Muscle layer of duodenum (tissue), 2 donors: ENCODE measurements at regions not wholly inside any gene's neighbourhood (a gene's known extent, or its start where the extent isn't known, plus 50 kb on each side); places are given as distances from the start of the nearest gene placed in this dataset.

Experiments
- H3K27ac ChIP-seq: one replicate; pipeline ENCODE4 v1.7.0; 2013; ENCODE audit warnings: mild to moderate bottlenecking, low read length
- H3K27me3 ChIP-seq: one replicate; pipeline ENCODE4 v1.7.0; 2013; ENCODE audit warnings: low read depth, mild to moderate bottlenecking, control low read depth, low read length
- H3K36me3 ChIP-seq, 2 donors: one replicate each; pipeline ENCODE4 v1.7.0; 2013; ENCODE audit warnings: low read length in 2 of 2, control low read depth in 1 of 2, mild to moderate bottlenecking in 1 of 2; ENCODE audit not compliant: insufficient read depth in 2 of 2, control insufficient read depth in 1 of 2
- H3K4me1 ChIP-seq, 2 donors: one replicate each; pipeline ENCODE4 v1.7.0; 2013; ENCODE audit warnings: low read length in 2 of 2, mild to moderate bottlenecking in 2 of 2, control low read depth in 1 of 2, moderate library complexity in 1 of 2; ENCODE audit not compliant: insufficient read depth in 2 of 2, control insufficient read depth in 1 of 2
- H3K4me3 ChIP-seq, 2 donors: one replicate each; pipeline ENCODE4 v1.7.0; 2013; ENCODE audit warnings: low read length in 2 of 2, low read depth in 1 of 2, mild to moderate bottlenecking in 1 of 2
- H3K9me3 ChIP-seq, 2 donors: one replicate each; pipeline ENCODE4 v1.7.0; 2013; ENCODE audit warnings: low read length in 2 of 2, control low read depth in 1 of 2, mild to moderate bottlenecking in 1 of 2; ENCODE audit not compliant: control insufficient read depth in 1 of 2
- donor health status: healthy.

- Histone ChIP-seq H3K27ac (no peak overlapping the region), H3K27me3 (no peaks in the 10 kb centered on the region), H3K4me1 (no peaks in the 10 kb centered on the region), H3K9me3 (no peaks in the 10 kb centered on the region), H3K36me3 (no peaks in the 10 kb centered on the region), H3K4me3 (no peak overlapping the region)
Measured at GRCh38 chr6:153872946-153873345, 166.1 kb upstream of the OPRM1 start.

- Histone ChIP-seq H3K9me3 (no peaks in the 10 kb centered on the region), H3K27me3 (no peaks in the 10 kb centered on the region), H3K4me3 (no peak overlapping the region), H3K4me1 (no peaks in the 10 kb centered on the region), H3K36me3 (no peaks in the 10 kb centered on the region), H3K27ac (no peak overlapping the region)
Measured at GRCh38 chr6:153862927-153863326, 176.1 kb upstream of the OPRM1 start.

DNA sequence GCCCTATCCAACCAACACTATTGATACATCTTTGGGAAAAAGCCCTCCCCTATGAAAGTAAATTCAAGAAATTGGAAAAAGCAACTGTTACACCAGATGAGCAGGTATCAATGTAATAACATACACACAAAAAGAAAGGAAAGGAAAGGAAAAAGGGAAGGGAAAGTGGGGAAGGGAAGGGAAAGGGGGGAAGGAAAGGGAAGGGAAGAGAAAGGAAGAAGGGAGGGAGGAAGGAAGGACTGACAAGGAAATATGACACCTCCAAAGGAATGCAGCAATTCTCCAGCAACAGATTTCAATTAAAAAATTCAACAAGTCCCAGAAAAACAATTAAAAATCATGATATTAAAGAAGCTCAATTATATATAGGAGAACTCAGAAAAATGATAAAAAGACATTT, 176.9 kb upstream of the OPRM1 start:
- no peak overlapping the region for H3K4me3 ChIP-seq
- H3K27ac ChIP-seq, result no peak overlapping the region
- peaks cover 0 to under 1% of the 10 kb centered on the region in 2 donors for H3K9me3 ChIP-seq
- no peaks in the 10 kb centered on the region for H3K4me1 ChIP-seq
- H3K36me3 ChIP-seq, result no peaks in the 10 kb centered on the region
- H3K27me3 ChIP-seq, result no peaks in the 10 kb centered on the region

- no peak overlapping the region for H3K4me3 ChIP-seq
- no peak overlapping the region for H3K27ac ChIP-seq
- H3K9me3 ChIP-seq, result peaks cover 0 to 5% of the 10 kb centered on the region in 2 donors
- H3K36me3 ChIP-seq, result no peaks in the 10 kb centered on the region
- no peaks in the 10 kb centered on the region for H3K27me3 ChIP-seq
- no peaks in the 10 kb centered on the region for H3K4me1 ChIP-seq
Measured at GRCh38 chr6:153858529-153858928, 180.5 kb upstream of the OPRM1 start.

GRCh38 chr6:153856929-153857376, 182.1 kb upstream of the OPRM1 start:
- H3K4me3 ChIP-seq, result no peak overlapping the region
- no peaks in the 10 kb centered on the region for H3K4me1 ChIP-seq
- H3K9me3 ChIP-seq, result peaks cover 0 to 5% of the 10 kb centered on the region in 2 donors
- H3K27me3 ChIP-seq, result no peaks in the 10 kb centered on the region
- no peaks in the 10 kb centered on the region for H3K36me3 ChIP-seq
- no peak overlapping the region for H3K27ac ChIP-seq

- Histone ChIP-seq H3K4me1 (no peaks in the 10 kb centered on the region), H3K27me3 (no peaks in the 10 kb centered on the region), H3K36me3 (no peaks in the 10 kb centered on the region), H3K4me3 (no peak overlapping the region), H3K27ac (no peak overlapping the region), H3K9me3 (peaks cover 0 to 5% of the 10 kb centered on the region in 2 donors)
Measured at GRCh38 chr6:153852481-153852880, 186.6 kb upstream of the OPRM1 start.

- Histone ChIP-seq H3K4me1 (no peaks in the 10 kb centered on the region), H3K4me3 (no peak overlapping the region), H3K9me3 (peaks cover 0 to 3% of the 10 kb centered on the region in 2 donors), H3K27ac (no peak overlapping the region), H3K36me3 (no peaks in the 10 kb centered on the region), H3K27me3 (no peaks in the 10 kb centered on the region)
Measured at GRCh38 chr6:153852034-153852433, 187.0 kb upstream of the OPRM1 start.

GRCh38 chr6:153849072-153849779, 189.8 kb upstream of the OPRM1 start:
- Histone ChIP-seq H3K27me3 (no peaks in the 10 kb centered on the region), H3K9me3 (no peaks in the 10 kb centered on the region), H3K4me1 (no peaks in the 10 kb centered on the region), H3K36me3 (no peaks in the 10 kb centered on the region), H3K27ac (no peak overlapping the region), H3K4me3 (no peak overlapping the region)

GRCh38 chr6:153843420-153843819, 195.6 kb upstream of the OPRM1 start:
- H3K36me3 ChIP-seq, result no peaks in the 10 kb centered on the region
- H3K27ac ChIP-seq, result no peak overlapping the region
- no peaks in the 10 kb centered on the region for H3K9me3 ChIP-seq
- H3K4me3 ChIP-seq, result no peak overlapping the region
- H3K27me3 ChIP-seq, result no peaks in the 10 kb centered on the region
- peaks cover 0 to 11% of the 10 kb centered on the region in 2 donors for H3K4me1 ChIP-seq

DNA sequence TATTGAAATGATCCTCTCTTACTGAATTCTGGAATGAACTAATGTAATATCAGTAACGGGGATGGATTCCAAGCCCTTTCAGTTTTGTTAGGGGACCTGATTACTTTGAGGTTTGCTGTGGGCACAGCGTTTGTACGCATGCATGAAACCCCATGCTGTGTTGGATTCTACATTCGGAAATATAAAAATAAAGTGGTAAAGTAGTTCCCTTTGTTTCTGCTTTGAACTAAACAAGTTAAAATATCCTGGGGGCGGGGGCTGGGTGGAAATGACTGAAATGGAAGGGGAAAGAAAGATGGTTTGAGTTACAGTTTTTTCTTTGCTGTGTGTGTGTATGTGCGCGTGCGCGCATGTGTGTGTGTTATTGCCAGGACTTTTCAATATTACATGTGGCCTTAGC, 196.5 kb upstream of the OPRM1 start:
- H3K4me3 ChIP-seq, result no peak overlapping the region
- H3K36me3 ChIP-seq, result no peaks in the 10 kb centered on the region
- no peak overlapping the region for H3K27ac ChIP-seq
- peaks cover 0 to 11% of the 10 kb centered on the region in 2 donors for H3K4me1 ChIP-seq
- no peaks in the 10 kb centered on the region for H3K27me3 ChIP-seq
- no peaks in the 10 kb centered on the region for H3K9me3 ChIP-seq

- Histone ChIP-seq H3K27me3 (no peaks in the 10 kb centered on the region), H3K4me3 (no peak overlapping the region), H3K9me3 (no peaks in the 10 kb centered on the region), H3K4me1 (peaks cover 0 to 11% of the 10 kb centered on the region in 2 donors), H3K27ac (no peak overlapping the region), H3K36me3 (no peaks in the 10 kb centered on the region)
Measured at GRCh38 chr6:153840039-153840850, 198.8 kb upstream of the OPRM1 start.
